ENCODE measurements at regions not wholly inside any gene's neighbourhood (a gene's known extent, or its start where the extent isn't known, plus 50 kb on each side); places are given as distances from the start of the nearest gene placed in this dataset.
"Not testable (repeated sequence)": the region's sequence is repeated elsewhere in the genome, so short reads cannot be mapped to it uniquely, and the experiment has no call there.

- DNase-seq = no peak
Measured at GRCh38 chr9:99660191-99660636, 161.5 kb upstream of the NR4A3 start.

- no peak for DNase-seq
Measured at GRCh38 chr9:99663297-99663696, 158.4 kb upstream of the NR4A3 start.

GRCh38 chr9:99663856-99664255 lies 157.8 kb upstream of the NR4A3 start:
- DNase-seq = no peak

GRCh38 chr9:99666571-99666970 lies 155.1 kb upstream of the NR4A3 start:
- no peak for DNase-seq

- DNase-seq = not testable (repeated sequence)
Measured at GRCh38 chr9:99670886-99671285, 150.8 kb upstream of the NR4A3 start.

GRCh38 chr9:99677281-99677680 lies 144.4 kb upstream of the NR4A3 start:
- no peak for DNase-seq

GRCh38 chr9:99678566-99678965 lies 143.1 kb upstream of the NR4A3 start:
- DNase-seq = no peak

GRCh38 chr9:99680191-99680590 lies 141.5 kb upstream of the NR4A3 start:
- no peak for DNase-seq

GRCh38 chr9:99681113-99681512 lies 140.6 kb upstream of the NR4A3 start:
- DNase-seq = no peak

- no peak for DNase-seq
Measured at GRCh38 chr9:99682378-99682777, 139.3 kb upstream of the NR4A3 start.

GRCh38 chr9:99682870-99683269 lies 138.8 kb upstream of the NR4A3 start:
- DNase-seq = no peak

GRCh38 chr9:99690573-99690972 lies 131.1 kb upstream of the NR4A3 start:
- no peak for DNase-seq

- no peak for DNase-seq
Measured at GRCh38 chr9:99693888-99694287, 127.8 kb upstream of the NR4A3 start.

GRCh38 chr9:99694393-99694792 lies 127.3 kb upstream of the NR4A3 start:
- no peak for DNase-seq

- no peak for DNase-seq
Measured at GRCh38 chr9:99699396-99699795, 122.3 kb upstream of the NR4A3 start.

- DNase-seq = no peak
Measured at GRCh38 chr9:99712214-99712613, 109.5 kb upstream of the NR4A3 start.

GRCh38 chr9:99713838-99714306 lies 107.8 kb upstream of the NR4A3 start:
- DNase-seq = no peak

GRCh38 chr9:99718631-99719030 lies 103.1 kb upstream of the NR4A3 start:
- no peak for DNase-seq

GRCh38 chr9:99720455-99721050 lies 101.1 kb upstream of the NR4A3 start:
- DNase-seq = no peak

- DNase-seq = no peak
Measured at GRCh38 chr9:99721898-99722297, 99.8 kb upstream of the NR4A3 start.

- DNase-seq = no peak
Measured at GRCh38 chr9:99722877-99723276, 98.8 kb upstream of the NR4A3 start.

- no peak for DNase-seq
Measured at GRCh38 chr9:99724640-99725039, 97.0 kb upstream of the NR4A3 start.

- DNase-seq = no peak
Measured at GRCh38 chr9:99725852-99726251, 95.8 kb upstream of the NR4A3 start.

GRCh38 chr9:99726758-99727157 lies 94.9 kb upstream of the NR4A3 start:
- no peak for DNase-seq

GRCh38 chr9:99730062-99730461 lies 91.6 kb upstream of the NR4A3 start:
- DNase-seq = no peak

All from NCI-H1048 (cell line).